Astrocyte (in vitro differentiated cells and primary cell): ENCODE measurements at regions not wholly inside any gene's neighbourhood (a gene's known extent, or its start where the extent isn't known, plus 50 kb on each side); places are given as distances from the start of the nearest gene placed in this dataset.

Experiments used
- EZH2 ChIP-seq: IDR thresholded peaks from 2 replicates; pipeline ENCODE4 v1.6.1; 2012; ENCODE audit warnings: mild to moderate bottlenecking, low read length, inconsistent platforms; ENCODE audit not compliant: insufficient read depth
- TF ChIP-seq, protein P1 (sequence below): IDR thresholded peaks from 2 replicates; pipeline ENCODE4 v1.5.1; 2011; ENCODE audit warnings: low read depth, mild to moderate bottlenecking, inconsistent platforms, low read length, moderate library complexity; ENCODE audit not compliant: insufficient read depth

DNA sequence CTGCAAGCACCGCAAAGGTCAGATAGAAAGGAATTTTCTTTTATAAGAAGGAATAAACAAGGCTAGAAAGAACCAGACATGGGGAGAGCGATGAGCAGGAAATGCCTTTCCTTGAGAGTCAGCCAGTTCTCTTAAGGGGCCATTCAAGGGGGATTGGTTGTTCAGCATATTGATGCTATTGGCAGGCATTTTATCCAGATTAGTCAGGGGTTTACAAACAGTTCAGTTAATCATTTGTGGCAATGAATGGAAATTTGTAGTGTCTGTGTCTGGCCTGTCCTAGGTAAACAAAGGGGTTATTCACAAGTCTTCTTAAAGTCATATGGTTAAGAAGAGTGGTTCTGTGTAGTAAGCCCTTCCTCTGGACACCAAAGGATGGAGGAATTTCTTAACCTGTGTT, 184.7 kb upstream of the FRMPD4 start:
- TF ChIP-seq EZH2, result no peak
- TF ChIP-seq, protein P1, sequence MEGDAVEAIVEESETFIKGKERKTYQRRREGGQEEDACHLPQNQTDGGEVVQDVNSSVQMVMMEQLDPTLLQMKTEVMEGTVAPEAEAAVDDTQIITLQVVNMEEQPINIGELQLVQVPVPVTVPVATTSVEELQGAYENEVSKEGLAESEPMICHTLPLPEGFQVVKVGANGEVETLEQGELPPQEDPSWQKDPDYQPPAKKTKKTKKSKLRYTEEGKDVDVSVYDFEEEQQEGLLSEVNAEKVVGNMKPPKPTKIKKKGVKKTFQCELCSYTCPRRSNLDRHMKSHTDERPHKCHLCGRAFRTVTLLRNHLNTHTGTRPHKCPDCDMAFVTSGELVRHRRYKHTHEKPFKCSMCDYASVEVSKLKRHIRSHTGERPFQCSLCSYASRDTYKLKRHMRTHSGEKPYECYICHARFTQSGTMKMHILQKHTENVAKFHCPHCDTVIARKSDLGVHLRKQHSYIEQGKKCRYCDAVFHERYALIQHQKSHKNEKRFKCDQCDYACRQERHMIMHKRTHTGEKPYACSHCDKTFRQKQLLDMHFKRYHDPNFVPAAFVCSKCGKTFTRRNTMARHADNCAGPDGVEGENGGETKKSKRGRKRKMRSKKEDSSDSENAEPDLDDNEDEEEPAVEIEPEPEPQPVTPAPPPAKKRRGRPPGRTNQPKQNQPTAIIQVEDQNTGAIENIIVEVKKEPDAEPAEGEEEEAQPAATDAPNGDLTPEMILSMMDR, result no peak
